ENCODE measurements at regions not wholly inside any gene's neighbourhood (a gene's known extent, or its start where the extent isn't known, plus 50 kb on each side); places are given as distances from the start of the nearest gene placed in this dataset.

DNA sequence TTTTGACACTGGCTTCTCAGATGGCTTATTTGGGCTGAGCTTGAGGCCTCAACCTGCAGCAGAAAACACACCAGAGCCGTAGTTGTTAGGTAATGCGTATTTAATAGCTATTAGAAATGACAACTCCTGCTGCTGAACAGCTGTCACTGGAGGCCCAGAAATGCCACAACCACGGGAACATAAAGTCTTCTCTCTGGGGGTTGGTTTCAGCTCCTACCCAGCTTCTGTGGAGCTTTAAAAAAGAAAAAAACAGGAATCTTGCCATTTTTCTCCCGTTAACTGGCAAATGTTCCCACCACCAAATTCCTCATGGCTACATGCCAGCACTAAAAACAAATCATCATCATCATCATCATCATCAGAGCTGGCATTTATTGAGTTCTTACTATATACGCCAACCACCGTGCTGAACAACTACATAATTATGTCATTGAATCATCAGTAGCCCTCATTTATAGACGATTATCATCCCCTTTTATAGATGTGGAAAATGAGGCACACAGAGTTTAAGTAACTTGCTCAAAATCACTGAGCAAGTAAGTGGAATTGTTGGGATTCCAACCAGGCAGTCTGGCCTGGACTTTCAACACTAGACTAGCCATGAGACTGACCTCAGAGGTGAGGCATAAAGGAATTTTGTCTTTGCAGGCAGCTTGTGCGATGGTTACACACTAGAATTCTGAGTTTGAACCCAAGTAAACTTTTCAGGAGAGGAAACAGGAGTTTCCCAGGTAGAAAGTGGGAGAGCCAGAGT lies 185.3 kb upstream of the WWC1 start:
- Histone ChIP-seq H3K27ac (ENCODE audit: low read depth, low read length) (no peak overlapping the region), H3K4me3 (ENCODE audit: low read length in 3 of 3) (no peak overlapping the region)

DNA sequence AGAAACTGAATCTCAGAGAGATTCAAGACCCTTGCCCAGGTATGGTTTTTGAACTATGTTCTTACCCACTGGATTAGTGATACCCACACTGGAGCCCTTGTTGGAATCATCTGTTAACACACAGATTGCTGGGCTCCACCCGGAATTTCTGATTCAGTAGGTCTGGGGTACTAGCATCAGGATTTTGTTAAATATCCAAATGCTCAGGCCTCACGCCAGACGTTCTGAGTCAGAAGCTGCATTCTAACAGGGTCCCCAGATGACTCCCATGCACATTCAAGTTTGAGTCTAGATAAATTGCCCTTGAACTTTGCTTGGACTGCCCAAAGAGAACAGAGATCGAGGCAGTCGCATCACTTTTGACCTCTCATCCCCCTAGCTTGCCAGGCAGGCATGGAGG lies 182.0 kb upstream of the WWC1 start:
- H3K27ac ChIP-seq (ENCODE audit: low read depth, low read length), result no peak overlapping the region
- H3K9me3 ChIP-seq (ENCODE audit: control insufficient read depth in 3 of 3, low read length in 3 of 3), result no peaks in the 10 kb centered on the region
- no peaks in the 10 kb centered on the region for H3K4me1 ChIP-seq (ENCODE audit: control insufficient read depth in 3 of 3, insufficient read depth in 3 of 3, low read length in 3 of 3)
- no peak overlapping the region for H3K4me3 ChIP-seq (ENCODE audit: low read length in 3 of 3)
- H3K27me3 ChIP-seq (ENCODE audit: control insufficient read depth in 3 of 3, insufficient read depth in 3 of 3, low read length in 3 of 3), result peaks cover 0 to 5% (median 0%) of the 10 kb centered on the region in 3 donors
- no peaks in the 10 kb centered on the region for H3K36me3 ChIP-seq (ENCODE audit: control insufficient read depth in 3 of 3, insufficient read depth in 3 of 3, low read length in 3 of 3)
- no peak overlapping the region for H3K9ac ChIP-seq (ENCODE audit: low read depth in 1 of 3, low read length in 3 of 3)

More for the DNA sequence above, 185.3 kb upstream of the WWC1 start:
- no peak overlapping the region for H3K9ac ChIP-seq (ENCODE audit: low read depth in 1 of 3, low read length in 3 of 3)
- H3K27me3 ChIP-seq (ENCODE audit: control insufficient read depth in 3 of 3, insufficient read depth in 3 of 3, low read length in 3 of 3), result peaks cover 0 to 5% (median 0%) of the 10 kb centered on the region in 3 donors
- no peaks in the 10 kb centered on the region for H3K4me1 ChIP-seq (ENCODE audit: control insufficient read depth in 3 of 3, insufficient read depth in 3 of 3, low read length in 3 of 3)
- H3K36me3 ChIP-seq (ENCODE audit: control insufficient read depth in 3 of 3, insufficient read depth in 3 of 3, low read length in 3 of 3), result no peaks in the 10 kb centered on the region
- no peaks in the 10 kb centered on the region for H3K9me3 ChIP-seq (ENCODE audit: control insufficient read depth in 3 of 3, low read length in 3 of 3)

DNA sequence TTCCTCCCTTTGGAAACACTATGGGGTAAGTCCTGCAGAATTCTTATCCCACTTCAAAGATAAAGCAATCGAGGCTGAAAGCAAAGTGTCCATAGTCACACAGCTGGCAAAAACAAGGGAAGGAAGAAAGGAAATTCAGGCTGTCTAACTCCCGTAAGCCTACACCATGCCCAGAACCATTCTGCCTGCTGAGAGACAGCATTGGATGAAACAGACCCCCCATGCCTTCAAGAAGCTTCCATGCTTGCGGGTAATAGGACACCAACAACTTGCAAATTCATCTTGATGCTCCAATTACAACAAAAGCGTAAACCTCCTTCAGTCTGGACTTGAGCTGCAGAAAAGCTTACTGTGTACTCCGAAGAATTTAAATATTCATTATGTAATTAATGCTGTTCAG lies 181.1 kb upstream of the WWC1 start:
- H3K4me1 ChIP-seq (ENCODE audit: control insufficient read depth in 3 of 3, insufficient read depth in 3 of 3, low read length in 3 of 3), result no peaks in the 10 kb centered on the region
- H3K27me3 ChIP-seq (ENCODE audit: control insufficient read depth in 3 of 3, insufficient read depth in 3 of 3, low read length in 3 of 3), result peaks cover 0 to 5% (median 0%) of the 10 kb centered on the region in 3 donors
- no peak overlapping the region for H3K9ac ChIP-seq (ENCODE audit: low read depth in 1 of 3, low read length in 3 of 3)
- no peaks in the 10 kb centered on the region for H3K9me3 ChIP-seq (ENCODE audit: control insufficient read depth in 3 of 3, low read length in 3 of 3)
- H3K36me3 ChIP-seq (ENCODE audit: control insufficient read depth in 3 of 3, insufficient read depth in 3 of 3, low read length in 3 of 3), result no peaks in the 10 kb centered on the region
- no peak overlapping the region for H3K27ac ChIP-seq (ENCODE audit: low read depth, low read length)
- no peak overlapping the region for H3K4me3 ChIP-seq (ENCODE audit: low read length in 3 of 3)

DNA sequence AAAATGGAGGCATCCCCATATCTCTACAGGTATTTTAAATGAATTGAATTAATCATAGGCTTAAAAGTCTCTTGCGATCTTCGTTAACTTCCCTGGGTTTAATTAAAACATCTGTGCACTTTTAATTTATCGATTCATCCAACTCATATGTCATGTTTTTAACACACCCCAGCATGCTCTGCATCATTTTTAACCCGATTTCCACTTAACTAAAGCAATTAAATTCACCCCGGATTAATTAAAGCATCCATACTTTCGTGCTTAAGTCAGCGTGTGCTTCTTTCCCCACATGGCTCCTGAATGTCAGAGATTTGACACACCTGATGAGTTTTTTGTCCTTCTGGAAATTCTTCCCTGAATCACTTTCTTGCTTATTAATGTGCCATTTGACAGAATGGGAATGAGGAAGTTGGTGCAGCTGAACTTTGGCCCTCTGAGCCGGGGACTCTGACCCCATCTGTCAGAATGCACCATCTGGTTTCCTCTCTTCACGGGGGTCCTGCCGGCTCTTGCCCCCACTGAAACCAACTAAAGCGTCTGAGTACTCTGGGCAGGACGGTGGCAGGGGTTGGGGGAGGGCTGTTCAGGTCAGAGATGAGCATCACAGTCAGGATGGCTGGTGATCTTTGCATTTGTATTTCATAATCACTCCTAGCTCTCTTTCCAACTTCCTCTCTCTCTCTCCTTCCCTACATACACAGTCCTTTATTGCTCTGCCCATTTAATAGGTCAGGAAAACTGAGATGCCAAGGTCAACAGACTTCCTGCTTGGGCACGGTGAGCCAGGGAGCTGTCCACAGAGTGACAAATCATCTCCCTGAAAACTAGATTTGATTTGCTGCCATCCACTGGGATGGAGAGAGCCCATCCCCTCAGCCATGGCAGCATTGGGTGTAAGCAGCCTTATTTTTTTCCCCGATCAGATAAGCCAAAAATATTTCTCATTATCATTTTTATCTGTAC lies 180.3 kb upstream of the WWC1 start:
- Histone ChIP-seq H3K27ac (ENCODE audit: low read depth, low read length) (no peak overlapping the region), H3K9me3 (ENCODE audit: control insufficient read depth in 3 of 3, low read length in 3 of 3) (no peaks in the 10 kb centered on the region), H3K9ac (ENCODE audit: low read depth in 1 of 3, low read length in 3 of 3) (no peak overlapping the region), H3K4me1 (ENCODE audit: control insufficient read depth in 3 of 3, insufficient read depth in 3 of 3, low read length in 3 of 3) (no peaks in the 10 kb centered on the region), H3K4me3 (ENCODE audit: low read length in 3 of 3) (no peak overlapping the region), H3K27me3 (ENCODE audit: control insufficient read depth in 3 of 3, insufficient read depth in 3 of 3, low read length in 3 of 3) (peaks cover 0 to 5% (median 0%) of the 10 kb centered on the region in 3 donors), H3K36me3 (ENCODE audit: control insufficient read depth in 3 of 3, insufficient read depth in 3 of 3, low read length in 3 of 3) (no peaks in the 10 kb centered on the region)

DNA sequence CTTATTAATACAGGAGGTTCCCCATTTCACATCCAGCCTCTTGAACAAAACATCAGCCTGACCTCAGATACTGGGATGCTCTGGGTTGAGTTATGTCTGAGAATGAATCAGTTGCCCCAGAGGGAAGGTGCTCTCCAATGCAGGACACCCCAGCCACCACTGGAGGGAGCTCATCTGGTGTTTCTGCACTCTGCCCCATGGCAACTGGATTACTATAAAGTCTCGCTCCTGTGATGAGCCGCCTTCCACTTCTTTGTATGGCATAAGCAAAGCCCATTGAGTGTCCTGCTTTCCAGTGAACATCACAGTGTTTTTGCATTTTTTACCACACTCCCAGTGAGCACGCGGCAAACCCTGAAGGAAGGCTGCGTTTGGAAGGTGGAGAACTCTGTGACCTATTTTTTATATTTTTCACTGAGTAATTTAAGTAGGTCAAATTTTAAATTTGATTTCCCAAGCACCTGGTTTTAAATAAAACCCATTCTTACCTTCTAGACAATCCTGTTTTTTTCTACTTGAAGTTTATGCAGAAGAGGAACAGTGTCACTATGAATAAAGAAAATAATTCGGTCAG lies 176.9 kb upstream of the WWC1 start:
- H3K27me3 ChIP-seq (ENCODE audit: control insufficient read depth in 3 of 3, insufficient read depth in 3 of 3, low read length in 3 of 3), result peaks cover 0 to 2% (median 0%) of the 10 kb centered on the region in 3 donors
- H3K36me3 ChIP-seq (ENCODE audit: control insufficient read depth in 3 of 3, insufficient read depth in 3 of 3, low read length in 3 of 3), result no peaks in the 10 kb centered on the region
- no peak overlapping the region for H3K9ac ChIP-seq (ENCODE audit: low read depth in 1 of 3, low read length in 3 of 3)
- no peak overlapping the region for H3K4me3 ChIP-seq (ENCODE audit: low read length in 3 of 3)
- H3K9me3 ChIP-seq (ENCODE audit: control insufficient read depth in 3 of 3, low read length in 3 of 3), result peaks cover 0 to 2% (median 0%) of the 10 kb centered on the region in 3 donors
- no peak overlapping the region for H3K27ac ChIP-seq (ENCODE audit: low read depth, low read length)
- no peaks in the 10 kb centered on the region for H3K4me1 ChIP-seq (ENCODE audit: control insufficient read depth in 3 of 3, insufficient read depth in 3 of 3, low read length in 3 of 3)

DNA sequence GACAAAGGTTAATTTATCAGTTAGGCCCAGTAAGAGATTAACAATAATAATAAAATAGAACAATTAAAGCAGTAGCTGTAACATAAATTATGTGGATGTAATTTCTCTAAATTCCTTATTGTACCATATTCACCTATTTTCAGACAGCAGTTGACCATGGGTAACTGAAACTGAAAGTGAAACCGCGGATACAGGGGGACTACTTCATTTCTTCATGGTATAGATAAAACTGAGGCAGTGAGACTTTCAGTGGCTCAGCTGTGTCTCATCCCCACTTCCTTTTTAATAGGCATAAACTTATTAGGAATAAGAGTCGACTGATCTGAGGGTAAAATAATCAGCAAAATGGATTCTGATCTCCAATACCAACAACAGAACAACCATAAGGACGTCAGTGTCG lies 174.0 kb upstream of the WWC1 start:
- H3K9ac ChIP-seq (ENCODE audit: low read depth in 1 of 3, low read length in 3 of 3), result no peak overlapping the region
- no peak overlapping the region for H3K27ac ChIP-seq (ENCODE audit: low read depth, low read length)
- no peaks in the 10 kb centered on the region for H3K36me3 ChIP-seq (ENCODE audit: control insufficient read depth in 3 of 3, insufficient read depth in 3 of 3, low read length in 3 of 3)

DNA sequence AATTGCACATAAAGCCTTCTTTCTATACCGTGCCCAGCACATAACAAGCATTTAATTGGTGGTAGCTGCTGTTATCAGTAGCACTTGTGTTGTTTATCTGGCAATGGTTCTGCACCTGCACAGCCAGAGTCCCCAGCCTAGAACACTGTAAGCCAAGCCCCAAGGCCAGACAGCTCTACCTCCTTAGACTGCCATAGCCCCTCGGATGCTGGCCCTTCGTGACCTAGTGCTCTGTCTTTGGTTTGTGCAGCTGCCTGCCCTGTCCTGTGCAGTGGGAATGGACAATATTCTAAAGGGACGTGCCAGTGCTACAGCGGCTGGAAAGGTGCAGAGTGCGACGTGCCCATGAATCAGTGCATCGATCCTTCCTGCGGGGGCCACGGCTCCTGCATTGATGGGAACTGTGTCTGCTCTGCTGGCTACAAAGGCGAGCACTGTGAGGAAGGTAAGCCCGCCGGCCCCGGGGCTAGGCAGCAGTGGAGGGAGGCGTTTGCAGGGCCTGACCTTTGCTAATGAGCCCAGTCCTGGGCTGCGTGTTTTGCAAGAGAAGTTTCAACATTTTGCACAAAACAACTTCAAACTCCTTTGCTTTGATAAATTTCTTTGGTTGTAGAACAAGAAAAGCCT lies 173.3 kb upstream of the WWC1 start:
- Histone ChIP-seq H3K36me3 (ENCODE audit: control insufficient read depth in 3 of 3, insufficient read depth in 3 of 3, low read length in 3 of 3) (no peaks in the 10 kb centered on the region), H3K27me3 (ENCODE audit: control insufficient read depth in 3 of 3, insufficient read depth in 3 of 3, low read length in 3 of 3) (no peaks in the 10 kb centered on the region), H3K9ac (ENCODE audit: low read depth in 1 of 3, low read length in 3 of 3) (no peak overlapping the region), H3K4me1 (ENCODE audit: control insufficient read depth in 3 of 3, insufficient read depth in 3 of 3, low read length in 3 of 3) (no peaks in the 10 kb centered on the region), H3K4me3 (ENCODE audit: low read length in 3 of 3) (no peak overlapping the region), H3K27ac (ENCODE audit: low read depth, low read length) (no peak overlapping the region), H3K9me3 (ENCODE audit: control insufficient read depth in 3 of 3, low read length in 3 of 3) (peaks cover 0 to 2% (median 0%) of the 10 kb centered on the region in 3 donors)

More for the DNA sequence above, 174.0 kb upstream of the WWC1 start:
- Histone ChIP-seq H3K9me3 (ENCODE audit: control insufficient read depth in 3 of 3, low read length in 3 of 3) (peaks cover 0 to 2% (median 0%) of the 10 kb centered on the region in 3 donors), H3K4me1 (ENCODE audit: control insufficient read depth in 3 of 3, insufficient read depth in 3 of 3, low read length in 3 of 3) (no peaks in the 10 kb centered on the region), H3K27me3 (ENCODE audit: control insufficient read depth in 3 of 3, insufficient read depth in 3 of 3, low read length in 3 of 3) (no peaks in the 10 kb centered on the region), H3K4me3 (ENCODE audit: low read length in 3 of 3) (no peak overlapping the region)

DNA sequence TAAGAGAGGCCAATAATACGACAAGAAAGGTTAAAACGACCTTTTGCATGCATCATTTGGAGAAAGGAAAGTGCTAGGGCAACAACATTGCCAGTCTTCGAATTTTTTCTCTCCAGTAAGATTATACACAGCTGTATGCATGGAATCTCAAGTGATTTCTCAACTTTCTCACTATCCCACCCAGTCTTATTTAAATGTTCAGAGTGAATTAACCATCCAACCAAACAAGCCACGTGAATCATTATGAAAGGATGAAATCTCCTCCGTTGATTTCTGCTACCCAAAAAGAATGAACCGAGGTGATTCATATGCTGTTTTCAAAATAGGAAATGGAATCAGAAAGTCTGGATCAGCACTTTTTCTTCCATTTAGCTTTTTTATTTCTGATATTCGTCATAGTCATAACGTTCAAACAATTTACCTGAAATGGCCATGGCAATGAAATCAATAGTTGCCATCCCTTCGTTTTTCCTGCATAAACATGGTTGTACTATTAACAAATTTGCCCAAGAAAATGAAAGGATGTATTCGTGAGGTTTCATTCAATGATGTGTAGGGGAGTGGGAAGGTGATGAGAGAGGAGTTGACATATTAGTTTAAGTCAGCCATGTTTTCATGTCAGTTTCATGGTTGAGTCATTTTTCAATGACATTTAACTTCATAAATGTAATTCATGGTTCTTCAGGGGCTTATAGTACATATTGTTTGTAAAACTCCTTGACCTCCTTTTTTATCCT lies 170.9 kb upstream of the WWC1 start:
- Histone ChIP-seq H3K4me1 (ENCODE audit: control insufficient read depth in 3 of 3, insufficient read depth in 3 of 3, low read length in 3 of 3) (no peaks in the 10 kb centered on the region), H3K27ac (ENCODE audit: low read depth, low read length) (no peak overlapping the region), H3K36me3 (ENCODE audit: control insufficient read depth in 3 of 3, insufficient read depth in 3 of 3, low read length in 3 of 3) (no peaks in the 10 kb centered on the region), H3K9ac (ENCODE audit: low read depth in 1 of 3, low read length in 3 of 3) (no peak overlapping the region), H3K9me3 (ENCODE audit: control insufficient read depth in 3 of 3, low read length in 3 of 3) (peaks cover 0 to 2% (median 0%) of the 10 kb centered on the region in 3 donors), H3K4me3 (ENCODE audit: low read length in 3 of 3) (no peak overlapping the region), H3K27me3 (ENCODE audit: control insufficient read depth in 3 of 3, insufficient read depth in 3 of 3, low read length in 3 of 3) (no peaks in the 10 kb centered on the region)

DNA sequence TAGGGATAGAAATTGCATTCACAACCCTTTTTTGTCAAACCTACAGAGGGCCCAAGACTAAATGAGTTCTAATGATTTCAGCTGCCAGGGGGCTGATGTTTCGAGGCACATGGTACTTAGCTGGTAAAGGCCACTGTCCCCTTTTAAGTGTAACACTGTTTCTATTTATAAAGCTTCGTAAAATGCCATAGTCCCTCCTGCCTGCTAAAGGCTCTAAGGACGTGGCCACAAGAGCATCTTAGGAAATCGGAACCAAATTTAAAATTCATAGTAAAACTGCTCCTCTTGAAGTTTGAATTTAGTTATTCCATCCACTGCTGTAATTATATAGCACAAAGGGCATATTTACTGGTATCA lies 170.3 kb upstream of the WWC1 start:
- no peak overlapping the region for H3K9ac ChIP-seq (ENCODE audit: low read depth in 1 of 3, low read length in 3 of 3)
- no peaks in the 10 kb centered on the region for H3K4me1 ChIP-seq (ENCODE audit: control insufficient read depth in 3 of 3, insufficient read depth in 3 of 3, low read length in 3 of 3)
- no peaks in the 10 kb centered on the region for H3K27me3 ChIP-seq (ENCODE audit: control insufficient read depth in 3 of 3, insufficient read depth in 3 of 3, low read length in 3 of 3)
- H3K36me3 ChIP-seq (ENCODE audit: control insufficient read depth in 3 of 3, insufficient read depth in 3 of 3, low read length in 3 of 3), result no peaks in the 10 kb centered on the region
- H3K4me3 ChIP-seq (ENCODE audit: low read length in 3 of 3), result no peak overlapping the region
- H3K27ac ChIP-seq (ENCODE audit: low read depth, low read length), result no peak overlapping the region
- peaks cover 0 to 2% (median 0%) of the 10 kb centered on the region in 3 donors for H3K9me3 ChIP-seq (ENCODE audit: control insufficient read depth in 3 of 3, low read length in 3 of 3)

Data from skeletal muscle tissue (tissue), 3 donors.